ENCODE measurements at regions not wholly inside any gene's neighbourhood (a gene's known extent, or its start where the extent isn't known, plus 50 kb on each side); places are given as distances from the start of the nearest gene placed in this dataset.

GRCh38 chr6:144612811-144613210, 327.7 kb downstream of the UTRN start:
- no peak for TF ChIP-seq FOXM1 (IDR thresholded peaks at IDR 0.05; ENCODE audit: borderline replicate concordance, low read depth)
- no peak for TF ChIP-seq EP300 (IDR thresholded peaks at IDR 0.05; ENCODE audit: borderline replicate concordance)
- TF ChIP-seq ZBTB7A (IDR thresholded peaks at IDR 0.05; ENCODE audit: low read depth), result no peak
- TF ChIP-seq TEAD4 (IDR thresholded peaks at IDR 0.05), result no peak
- no peak for TF ChIP-seq YY1 (IDR thresholded peaks at IDR 0.05; ENCODE audit: low read depth)
- TF ChIP-seq TAF1 (IDR thresholded peaks at IDR 0.05; ENCODE audit: low read depth), result no peak
- TF ChIP-seq RAD21 (IDR thresholded peaks at IDR 0.05; ENCODE audit: low read depth), result no peak
- TF ChIP-seq, protein P1, sequence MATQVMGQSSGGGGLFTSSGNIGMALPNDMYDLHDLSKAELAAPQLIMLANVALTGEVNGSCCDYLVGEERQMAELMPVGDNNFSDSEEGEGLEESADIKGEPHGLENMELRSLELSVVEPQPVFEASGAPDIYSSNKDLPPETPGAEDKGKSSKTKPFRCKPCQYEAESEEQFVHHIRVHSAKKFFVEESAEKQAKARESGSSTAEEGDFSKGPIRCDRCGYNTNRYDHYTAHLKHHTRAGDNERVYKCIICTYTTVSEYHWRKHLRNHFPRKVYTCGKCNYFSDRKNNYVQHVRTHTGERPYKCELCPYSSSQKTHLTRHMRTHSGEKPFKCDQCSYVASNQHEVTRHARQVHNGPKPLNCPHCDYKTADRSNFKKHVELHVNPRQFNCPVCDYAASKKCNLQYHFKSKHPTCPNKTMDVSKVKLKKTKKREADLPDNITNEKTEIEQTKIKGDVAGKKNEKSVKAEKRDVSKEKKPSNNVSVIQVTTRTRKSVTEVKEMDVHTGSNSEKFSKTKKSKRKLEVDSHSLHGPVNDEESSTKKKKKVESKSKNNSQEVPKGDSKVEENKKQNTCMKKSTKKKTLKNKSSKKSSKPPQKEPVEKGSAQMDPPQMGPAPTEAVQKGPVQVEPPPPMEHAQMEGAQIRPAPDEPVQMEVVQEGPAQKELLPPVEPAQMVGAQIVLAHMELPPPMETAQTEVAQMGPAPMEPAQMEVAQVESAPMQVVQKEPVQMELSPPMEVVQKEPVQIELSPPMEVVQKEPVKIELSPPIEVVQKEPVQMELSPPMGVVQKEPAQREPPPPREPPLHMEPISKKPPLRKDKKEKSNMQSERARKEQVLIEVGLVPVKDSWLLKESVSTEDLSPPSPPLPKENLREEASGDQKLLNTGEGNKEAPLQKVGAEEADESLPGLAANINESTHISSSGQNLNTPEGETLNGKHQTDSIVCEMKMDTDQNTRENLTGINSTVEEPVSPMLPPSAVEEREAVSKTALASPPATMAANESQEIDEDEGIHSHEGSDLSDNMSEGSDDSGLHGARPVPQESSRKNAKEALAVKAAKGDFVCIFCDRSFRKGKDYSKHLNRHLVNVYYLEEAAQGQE (IDR thresholded peaks at IDR 0.05; ENCODE audit: low read depth), result no peak
- TF ChIP-seq EGR1 (IDR thresholded peaks at IDR 0.05), result no peak
- no peak for TF ChIP-seq CREB1 (IDR thresholded peaks at IDR 0.05; ENCODE audit: low read depth)
- TF ChIP-seq, protein P2, sequence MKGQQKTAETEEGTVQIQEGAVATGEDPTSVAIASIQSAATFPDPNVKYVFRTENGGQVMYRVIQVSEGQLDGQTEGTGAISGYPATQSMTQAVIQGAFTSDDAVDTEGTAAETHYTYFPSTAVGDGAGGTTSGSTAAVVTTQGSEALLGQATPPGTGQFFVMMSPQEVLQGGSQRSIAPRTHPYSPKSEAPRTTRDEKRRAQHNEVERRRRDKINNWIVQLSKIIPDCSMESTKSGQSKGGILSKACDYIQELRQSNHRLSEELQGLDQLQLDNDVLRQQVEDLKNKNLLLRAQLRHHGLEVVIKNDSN (IDR thresholded peaks at IDR 0.05), result no peak
- no peak for TF ChIP-seq TCF12 (IDR thresholded peaks at IDR 0.05; ENCODE audit: low read depth)
- TF ChIP-seq MAX (IDR thresholded peaks at IDR 0.05), result no peak
